Naive B cell (primary cell): ENCODE measurements at regions not wholly inside any gene's neighbourhood (a gene's known extent, or its start where the extent isn't known, plus 50 kb on each side); places are given as distances from the start of the nearest gene placed in this dataset.

ENCODE experiments used
- ATAC-seq, 2 donors: fragments of 150-1000 bp; cut with Tn5 transposase; 2 replicates each; pipeline ENCODE4 v1.10.0; 2021; ENCODE audit warnings: low read depth in 2 of 2, mild to moderate bottlenecking in 2 of 2, moderate library complexity in 2 of 2
- DNase-seq: peaks from one replicate; pipeline ENCODE4 v3.0.0; 2022
- H3K27ac Mint-ChIP-seq, 6 donors: one replicate each; pipeline ENCODE4 v1.8.0; 2020 to 2022; ENCODE audit warnings: mild to moderate bottlenecking in 6 of 6, mixed read lengths in 6 of 6, moderate library complexity in 5 of 6, inconsistent platforms in 2 of 6
- H3K27me3 Mint-ChIP-seq, 3 donors: one replicate each; pipeline ENCODE4 v1.8.0; 2021 to 2022; ENCODE audit warnings: mixed read lengths in 3 of 3, mild to moderate bottlenecking in 1 of 3
- H3K36me3 Mint-ChIP-seq, 2 donors: one replicate each; pipeline ENCODE4 v1.8.0; 2020 to 2022; ENCODE audit warnings: mixed read lengths in 2 of 2, inconsistent platforms in 1 of 2, mild to moderate bottlenecking in 1 of 2
- H3K4me1 Mint-ChIP-seq, 3 donors: one replicate each; pipeline ENCODE4 v1.8.0; 2020 to 2022; ENCODE audit warnings: mixed read lengths in 3 of 3, inconsistent platforms in 1 of 3, mild to moderate bottlenecking in 1 of 3, moderate library complexity in 1 of 3
- H3K4me3 Mint-ChIP-seq, 8 donors: one replicate each; pipeline ENCODE4 v1.8.0; 2020 to 2022; ENCODE audit warnings: mild to moderate bottlenecking in 8 of 8, mixed read lengths in 8 of 8, moderate library complexity in 8 of 8, inconsistent platforms in 2 of 8
- H3K9me3 Mint-ChIP-seq, 7 donors: one replicate each; pipeline ENCODE4 v1.8.0; 2020 to 2022; ENCODE audit warnings: mixed read lengths in 7 of 7, mild to moderate bottlenecking in 5 of 7, inconsistent platforms in 2 of 7, moderate library complexity in 1 of 7

DNA sequence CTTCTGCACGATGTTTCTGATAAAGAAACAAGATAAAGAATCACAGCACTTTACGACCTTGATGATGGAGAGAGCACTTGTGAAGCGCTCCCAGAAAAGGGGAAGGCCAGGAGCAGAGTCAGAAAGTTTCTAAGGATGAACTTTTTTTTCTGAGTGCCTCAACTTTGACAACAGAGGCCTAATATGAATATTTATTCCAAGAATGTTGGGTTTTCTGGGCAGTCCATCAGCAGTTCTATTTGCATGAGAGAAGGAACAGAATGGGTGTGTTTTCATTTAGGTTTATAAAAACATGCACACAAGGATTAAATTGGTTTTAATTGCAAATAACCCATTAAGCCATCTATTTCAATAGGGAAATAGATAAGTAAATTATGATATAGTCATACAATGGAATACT is 204.9 kb downstream of the SIM1 start:
- DNase-seq (no peak), ATAC-seq (no peak)
- no peaks in the 10 kb centered on the region for H3K36me3 Mint-ChIP-seq
- peaks cover 0 to 4% (median 2%) of the 10 kb centered on the region in 3 donors for H3K4me1 Mint-ChIP-seq
- H3K27ac Mint-ChIP-seq, result no peak overlapping the region
- H3K9me3 Mint-ChIP-seq, result peaks cover 0 to 2% (median 0%) of the 10 kb centered on the region in 7 donors
- no peak overlapping the region for H3K4me3 Mint-ChIP-seq
- no peaks in the 10 kb centered on the region for H3K27me3 Mint-ChIP-seq

DNA sequence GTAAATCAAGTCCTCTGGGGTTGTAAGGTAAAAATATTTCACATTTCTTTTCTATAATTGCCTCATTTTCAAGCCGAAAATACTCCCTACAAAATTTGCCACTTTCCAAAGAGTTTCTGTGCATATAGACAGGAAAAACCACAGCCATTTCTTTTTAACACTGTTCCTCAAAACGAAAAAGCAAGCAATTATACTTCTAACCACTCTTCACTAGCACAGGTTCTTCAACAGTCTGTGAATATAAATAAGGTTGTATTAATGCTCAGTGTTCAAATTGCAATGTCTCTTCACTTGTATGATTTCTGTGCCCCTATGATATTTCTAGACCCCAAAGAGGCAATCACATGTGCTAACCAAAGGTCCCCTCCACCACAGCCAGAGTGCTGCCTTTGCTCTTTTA is 206.0 kb downstream of the SIM1 start:
- Mint-ChIP-seq H3K4me1 (peaks cover 0 to 4% (median 2%) of the 10 kb centered on the region in 3 donors), H3K27me3 (no peaks in the 10 kb centered on the region), H3K27ac (peak overlapping the region in 1 of 6 donors; percentile 24), H3K36me3 (no peaks in the 10 kb centered on the region), H3K9me3 (peaks cover 0 to 2% (median 0%) of the 10 kb centered on the region in 7 donors), H3K4me3 (no peak overlapping the region)
- ATAC-seq (no peak), DNase-seq (no peak)

DNA sequence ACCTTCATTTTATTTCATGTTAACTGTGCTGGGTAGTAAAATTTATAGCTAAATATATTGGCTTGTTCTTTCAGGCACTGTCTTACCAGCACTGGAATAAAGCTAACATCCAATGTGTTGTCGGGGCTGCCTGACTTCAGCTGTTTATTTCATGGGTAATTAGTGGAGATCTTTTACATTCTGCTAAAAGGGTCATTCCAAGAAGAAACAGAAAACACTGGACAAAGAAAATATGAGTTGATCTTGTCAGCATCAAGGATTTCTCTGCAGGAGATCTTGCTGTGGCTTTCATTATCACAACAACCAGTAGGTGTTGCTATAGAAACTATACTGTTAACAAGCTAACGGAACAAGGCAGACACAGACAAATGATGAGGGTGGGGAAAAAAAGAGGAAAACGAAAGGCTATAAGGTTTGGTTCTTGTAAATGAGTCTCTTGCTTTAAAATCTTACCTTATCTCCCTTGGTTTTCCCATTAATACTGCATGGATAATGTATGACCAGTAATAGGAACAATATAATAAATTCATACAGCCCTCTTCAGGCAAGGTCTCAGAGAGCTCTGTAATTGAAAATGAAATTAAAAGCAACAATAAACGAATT is 206.8 kb downstream of the SIM1 start:
- no peak overlapping the region for H3K4me3 Mint-ChIP-seq
- H3K36me3 Mint-ChIP-seq, result no peaks in the 10 kb centered on the region
- no peaks in the 10 kb centered on the region for H3K27me3 Mint-ChIP-seq
- peak in 1 of 2 donors; percentile 36 for ATAC-seq
- no peak overlapping the region for H3K27ac Mint-ChIP-seq
- peaks cover 0 to 4% (median 2%) of the 10 kb centered on the region in 3 donors for H3K4me1 Mint-ChIP-seq
- DNase-seq, result no peak
- H3K9me3 Mint-ChIP-seq, result peaks cover 0 to 2% (median 0%) of the 10 kb centered on the region in 7 donors

DNA sequence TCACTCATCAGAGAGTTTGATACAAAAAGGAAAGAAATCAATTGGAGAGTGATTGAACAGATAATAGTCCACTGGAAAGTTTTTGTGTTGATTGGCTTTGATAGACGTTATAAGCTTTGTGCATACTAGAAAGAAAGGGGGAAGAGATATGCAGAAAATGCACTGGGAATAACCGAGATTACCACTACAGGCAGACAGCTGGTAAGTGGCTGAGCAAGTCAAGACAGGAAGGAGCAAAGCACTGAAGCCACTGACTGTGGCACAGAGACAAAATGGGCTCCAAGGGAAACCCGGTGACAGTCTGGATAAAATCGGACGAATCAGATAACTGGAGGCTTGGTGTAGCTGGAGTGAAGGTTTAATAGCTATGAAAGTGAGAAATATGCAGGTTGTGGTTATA is 209.0 kb downstream of the SIM1 start:
- H3K36me3 Mint-ChIP-seq, result no peaks in the 10 kb centered on the region
- no peak overlapping the region for H3K4me3 Mint-ChIP-seq
- H3K27me3 Mint-ChIP-seq, result no peaks in the 10 kb centered on the region
- H3K27ac Mint-ChIP-seq, result no peak overlapping the region
- peaks cover 0 to 2% (median 0%) of the 10 kb centered on the region in 7 donors for H3K9me3 Mint-ChIP-seq
- no peak for DNase-seq
- peaks cover 0 to 4% (median 2%) of the 10 kb centered on the region in 3 donors for H3K4me1 Mint-ChIP-seq
- no peak for ATAC-seq

DNA sequence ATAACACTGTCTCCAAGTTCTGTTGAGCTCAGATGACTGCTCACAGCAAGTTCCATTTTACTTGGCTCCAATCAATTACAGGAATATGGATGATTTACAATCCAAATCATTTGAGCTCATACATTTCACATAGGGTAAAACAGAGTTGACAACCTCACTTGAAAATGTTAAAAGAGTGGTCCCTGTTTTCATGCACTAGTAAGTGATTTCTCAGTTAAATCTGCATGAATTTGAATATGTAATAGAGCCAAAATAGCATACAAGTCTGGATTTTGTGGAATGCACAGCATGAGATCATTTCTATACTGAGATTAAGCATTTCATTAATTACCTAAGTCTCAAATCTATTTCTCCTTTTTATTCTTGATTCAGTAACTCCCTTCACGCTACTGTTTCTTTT is 217.6 kb downstream of the SIM1 start:
- no peaks in the 10 kb centered on the region for H3K36me3 Mint-ChIP-seq
- peaks cover 0 to 4% (median 0%) of the 10 kb centered on the region in 3 donors for H3K27me3 Mint-ChIP-seq
- no peak overlapping the region for H3K4me3 Mint-ChIP-seq
- H3K9me3 Mint-ChIP-seq, result peaks cover 0 to 4% (median 0%) of the 10 kb centered on the region in 7 donors
- ATAC-seq (no peak), DNase-seq (no peak)
- H3K27ac Mint-ChIP-seq, result no peak overlapping the region
- H3K4me1 Mint-ChIP-seq, result no peaks in the 10 kb centered on the region

DNA sequence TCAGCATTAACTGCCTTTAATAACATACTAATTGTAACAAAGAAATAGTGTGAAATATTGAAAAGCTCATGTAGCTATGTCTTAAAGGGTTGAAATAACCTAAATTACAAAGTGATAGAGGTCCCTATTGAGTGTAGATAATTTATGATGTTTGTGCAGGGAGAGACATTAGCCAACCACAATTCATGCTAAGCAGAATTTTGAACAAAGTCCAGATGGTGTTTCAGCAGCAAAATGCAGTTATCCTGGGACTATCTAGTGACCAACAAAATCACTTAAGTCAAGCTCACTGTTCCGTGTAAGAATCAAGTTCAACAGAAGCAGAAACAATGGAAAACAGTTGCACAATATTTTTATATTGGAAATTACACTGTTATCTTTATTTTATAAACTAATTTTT is 218.5 kb downstream of the SIM1 start:
- H3K4me1 Mint-ChIP-seq, result no peaks in the 10 kb centered on the region
- ATAC-seq (no peak), DNase-seq (no peak)
- H3K36me3 Mint-ChIP-seq, result no peaks in the 10 kb centered on the region
- no peak overlapping the region for H3K27ac Mint-ChIP-seq
- H3K9me3 Mint-ChIP-seq, result peaks cover 0 to 4% (median 0%) of the 10 kb centered on the region in 7 donors
- peaks cover 0 to 5% (median 4%) of the 10 kb centered on the region in 3 donors for H3K27me3 Mint-ChIP-seq
- no peak overlapping the region for H3K4me3 Mint-ChIP-seq

DNA sequence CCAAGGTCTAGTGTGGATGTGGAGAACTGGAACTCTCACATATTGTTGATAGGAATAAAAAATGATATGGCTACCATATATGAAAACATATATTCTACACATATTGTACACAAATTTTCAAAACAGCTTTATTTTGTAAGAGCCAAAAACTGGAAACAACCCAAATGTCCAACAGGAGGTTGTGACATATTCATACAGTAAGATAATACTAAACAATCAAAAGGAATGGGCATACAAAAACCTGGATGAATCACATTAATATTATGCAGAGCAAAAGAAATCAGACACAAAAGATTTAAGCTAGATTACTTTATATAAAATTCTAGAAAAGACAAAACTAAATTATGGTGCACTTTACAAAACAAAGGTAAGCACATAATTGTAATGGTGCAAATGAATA is 223.9 kb downstream of the SIM1 start:
- no peaks in the 10 kb centered on the region for H3K36me3 Mint-ChIP-seq
- H3K9me3 Mint-ChIP-seq, result peaks cover 0 to 4% (median 0%) of the 10 kb centered on the region in 7 donors
- peaks cover 10 to 12% (median 11%) of the 10 kb centered on the region in 3 donors for H3K27me3 Mint-ChIP-seq
- no peak overlapping the region for H3K4me3 Mint-ChIP-seq
- no peak for DNase-seq
- ATAC-seq, result no peak
- no peak overlapping the region for H3K27ac Mint-ChIP-seq
- H3K4me1 Mint-ChIP-seq, result no peaks in the 10 kb centered on the region

DNA sequence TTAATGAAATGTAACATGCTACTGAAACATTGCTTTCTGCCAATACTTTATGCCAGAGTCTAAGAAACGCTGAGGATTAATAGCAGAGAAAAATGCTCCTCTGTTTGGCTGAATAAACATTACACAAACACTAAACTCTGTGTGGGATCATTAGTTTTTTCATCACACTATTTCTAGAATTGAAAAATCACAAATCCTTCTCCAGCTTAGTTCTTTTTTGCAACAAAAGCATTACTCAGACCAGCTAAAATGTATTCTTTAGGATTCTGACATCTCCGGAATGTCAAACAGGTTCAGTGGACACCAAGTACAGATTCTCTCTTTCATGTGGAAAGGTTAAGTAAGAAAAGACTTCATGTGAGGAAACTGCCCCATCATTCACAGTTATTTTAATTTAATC is 226.9 kb downstream of the SIM1 start:
- Mint-ChIP-seq H3K9me3 (no peaks in the 10 kb centered on the region), H3K4me1 (no peaks in the 10 kb centered on the region)

DNA sequence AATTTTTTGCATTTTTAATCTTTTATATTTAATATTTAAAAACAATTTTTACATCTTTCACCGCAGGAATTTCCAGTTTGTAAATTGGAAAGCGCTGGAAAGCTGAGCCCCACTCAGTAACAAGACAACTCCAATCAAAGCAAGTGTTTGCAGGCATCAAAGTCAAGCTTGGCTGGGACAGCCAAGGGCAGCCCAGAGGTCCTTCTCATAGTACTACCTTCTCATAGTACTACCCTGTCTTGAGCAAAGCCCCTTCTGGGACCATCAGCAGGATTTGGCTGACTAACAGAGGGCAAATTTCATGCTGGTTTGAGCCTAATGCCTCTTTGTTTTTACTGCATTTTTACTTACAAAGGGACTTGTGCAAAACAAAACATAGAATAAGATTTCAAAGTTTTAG is 228.3 kb downstream of the SIM1 start:
- H3K27ac Mint-ChIP-seq, result peak overlapping the region in 1 of 6 donors; percentile 38
- no peak for DNase-seq
- no peak overlapping the region for H3K4me3 Mint-ChIP-seq
- ATAC-seq, result no peak
- no peaks in the 10 kb centered on the region for H3K9me3 Mint-ChIP-seq
- H3K36me3 Mint-ChIP-seq, result no peaks in the 10 kb centered on the region
- H3K27me3 Mint-ChIP-seq, result peaks cover 6 to 18% (median 13%) of the 10 kb centered on the region in 3 donors
- no peaks in the 10 kb centered on the region for H3K4me1 Mint-ChIP-seq

More for the DNA sequence above, 226.9 kb downstream of the SIM1 start:
- ATAC-seq, result no peak
- peaks cover 6 to 19% (median 13%) of the 10 kb centered on the region in 3 donors for H3K27me3 Mint-ChIP-seq
- no peak for DNase-seq
- no peaks in the 10 kb centered on the region for H3K36me3 Mint-ChIP-seq
- H3K4me3 Mint-ChIP-seq, result no peak overlapping the region
- no peak overlapping the region for H3K27ac Mint-ChIP-seq

DNA sequence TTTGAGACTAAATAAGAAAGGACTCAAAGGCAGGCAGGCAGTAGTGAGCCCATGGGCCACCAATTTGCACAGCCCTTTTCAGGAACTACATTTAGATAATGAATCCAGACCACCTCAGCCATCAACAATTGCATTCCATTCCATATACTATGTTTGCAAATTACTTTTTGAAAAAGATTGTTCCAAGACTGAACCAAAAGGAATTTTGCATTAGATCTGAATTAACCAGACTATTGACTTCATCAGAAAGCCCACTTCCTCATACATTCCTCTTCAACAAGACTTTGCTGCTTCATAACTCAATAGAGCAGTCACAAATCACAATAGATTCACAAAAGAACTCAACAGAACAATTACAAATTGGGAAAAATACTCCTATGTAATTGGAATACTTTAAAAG is 229.1 kb downstream of the SIM1 start:
- no peaks in the 10 kb centered on the region for H3K4me1 Mint-ChIP-seq
- peaks cover 10 to 21% (median 12%) of the 10 kb centered on the region in 3 donors for H3K27me3 Mint-ChIP-seq
- H3K36me3 Mint-ChIP-seq, result no peaks in the 10 kb centered on the region
- DNase-seq (no peak), ATAC-seq (no peak)
- H3K9me3 Mint-ChIP-seq, result no peaks in the 10 kb centered on the region
- no peak overlapping the region for H3K4me3 Mint-ChIP-seq
- H3K27ac Mint-ChIP-seq, result no peak overlapping the region

DNA sequence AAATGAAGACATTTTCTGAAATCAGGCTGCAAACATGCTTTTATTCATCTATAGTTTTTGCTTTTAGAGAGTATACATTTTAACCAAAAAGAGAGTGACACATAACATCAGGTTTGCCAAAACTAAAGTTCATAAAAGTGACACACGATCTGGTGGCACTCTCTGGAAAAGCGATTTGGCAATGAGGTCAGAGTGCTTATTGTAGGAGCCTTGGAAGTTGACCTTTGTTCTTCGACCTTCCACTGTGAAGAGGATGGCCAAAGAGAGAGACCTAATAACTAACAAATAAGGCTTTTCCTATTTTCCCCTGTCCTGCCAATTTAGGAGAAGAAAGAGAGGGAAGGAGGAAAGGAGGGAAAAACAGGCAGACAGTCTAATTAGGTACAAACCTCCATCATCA is 230.1 kb downstream of the SIM1 start:
- no peak for ATAC-seq
- no peaks in the 10 kb centered on the region for H3K4me1 Mint-ChIP-seq
- H3K9me3 Mint-ChIP-seq, result peaks cover 0 to 6% (median 0%) of the 10 kb centered on the region in 7 donors
- H3K4me3 Mint-ChIP-seq, result no peak overlapping the region
- DNase-seq, result no peak
- no peaks in the 10 kb centered on the region for H3K36me3 Mint-ChIP-seq
- no peak overlapping the region for H3K27ac Mint-ChIP-seq
- H3K27me3 Mint-ChIP-seq, result peaks cover 6 to 21% (median 17%) of the 10 kb centered on the region in 3 donors

DNA sequence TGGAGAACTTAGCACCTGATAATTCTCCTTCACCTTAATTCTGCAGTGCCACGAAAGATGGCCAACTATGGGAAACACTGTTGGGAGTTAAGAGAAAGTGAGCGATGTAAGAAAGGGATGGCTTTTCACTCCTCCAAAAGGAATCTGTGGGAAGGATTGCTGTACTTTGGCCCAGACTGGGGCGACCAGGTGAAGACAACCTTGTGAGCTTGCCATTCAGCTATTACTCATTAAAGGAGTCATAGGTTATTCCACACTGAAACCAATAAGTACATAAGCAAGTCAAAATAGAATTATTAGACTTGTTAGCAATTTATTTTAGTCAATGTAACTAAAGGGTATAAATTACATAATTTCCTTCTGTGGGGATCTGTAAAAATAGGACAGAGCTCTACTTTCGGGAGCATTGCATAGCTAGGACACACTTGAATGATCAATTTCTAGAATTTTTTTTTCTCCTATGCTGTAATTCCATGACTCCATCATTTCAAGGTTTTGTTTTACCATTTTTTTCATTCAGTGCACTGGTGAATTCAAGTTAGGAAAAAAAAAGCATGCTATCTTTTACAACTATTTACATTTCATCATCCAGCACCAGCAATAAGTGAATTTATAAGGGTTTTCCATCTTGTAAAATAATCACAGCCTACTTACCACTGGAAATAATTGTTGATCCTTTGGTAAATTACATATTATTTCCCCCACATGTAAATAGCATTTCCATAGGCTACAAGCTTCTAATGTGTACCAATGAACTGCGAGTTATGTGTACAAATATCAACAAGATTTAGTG is 231.7 kb downstream of the SIM1 start:
- DNase-seq, result no peak
- ATAC-seq, result no peak
- peaks cover 0 to 6% (median 0%) of the 10 kb centered on the region in 7 donors for H3K9me3 Mint-ChIP-seq
- peaks cover 5 to 11% (median 11%) of the 10 kb centered on the region in 3 donors for H3K4me1 Mint-ChIP-seq
- no peak overlapping the region for H3K4me3 Mint-ChIP-seq
- no peaks in the 10 kb centered on the region for H3K36me3 Mint-ChIP-seq
- H3K27me3 Mint-ChIP-seq, result peaks cover 6 to 29% (median 21%) of the 10 kb centered on the region in 3 donors
- no peak overlapping the region for H3K27ac Mint-ChIP-seq

DNA sequence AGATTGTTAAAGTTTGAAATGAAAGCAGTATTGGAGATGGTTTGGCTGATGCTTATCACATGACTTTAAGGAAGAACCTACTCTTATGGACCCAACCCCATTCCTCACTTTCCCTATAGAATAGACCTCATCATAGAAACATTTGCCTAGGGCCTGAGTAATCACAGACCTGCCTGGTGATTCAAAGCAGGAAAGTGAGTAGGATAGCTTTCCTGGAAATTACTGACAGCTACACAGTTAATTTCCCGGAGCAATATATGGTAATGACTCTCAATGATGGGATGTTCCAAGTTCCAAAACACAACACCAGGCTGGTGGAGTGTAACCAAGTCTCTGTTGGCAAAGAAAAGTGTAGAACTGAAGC is 233.8 kb downstream of the SIM1 start:
- no peak overlapping the region for H3K27ac Mint-ChIP-seq
- no peaks in the 10 kb centered on the region for H3K36me3 Mint-ChIP-seq
- no peak for DNase-seq
- ATAC-seq, result no peak
- H3K9me3 Mint-ChIP-seq, result peaks cover 0 to 6% (median 0%) of the 10 kb centered on the region in 7 donors
- H3K4me3 Mint-ChIP-seq, result no peak overlapping the region
- peaks cover 6 to 24% (median 19%) of the 10 kb centered on the region in 3 donors for H3K27me3 Mint-ChIP-seq
- peaks cover 5 to 14% (median 11%) of the 10 kb centered on the region in 3 donors for H3K4me1 Mint-ChIP-seq
